ENCODE measurements at regions not wholly inside any gene's neighbourhood (a gene's known extent, or its start where the extent isn't known, plus 50 kb on each side); places are given as distances from the start of the nearest gene placed in this dataset.

DNA sequence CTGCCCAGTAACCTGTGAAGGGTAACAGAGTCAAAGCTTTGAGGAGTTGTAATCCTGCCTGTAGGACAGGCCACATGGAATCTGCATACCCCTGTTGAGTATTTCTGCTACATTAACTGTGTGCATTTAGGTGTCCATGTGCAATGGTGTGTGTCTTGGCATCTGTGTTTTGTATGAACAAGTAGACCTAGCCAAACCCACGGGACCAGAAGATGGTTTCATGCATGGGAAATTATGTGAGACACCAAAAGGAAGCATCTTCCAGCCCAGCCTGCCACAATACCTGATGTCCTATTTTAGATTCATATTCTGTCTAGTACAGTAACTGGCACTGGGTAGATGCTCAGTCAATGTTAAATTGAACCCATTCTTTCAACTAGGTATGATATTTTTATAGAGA is 70.8 kb upstream of the KCND3 start (continued):
- TF ChIP-seq, protein P1, sequence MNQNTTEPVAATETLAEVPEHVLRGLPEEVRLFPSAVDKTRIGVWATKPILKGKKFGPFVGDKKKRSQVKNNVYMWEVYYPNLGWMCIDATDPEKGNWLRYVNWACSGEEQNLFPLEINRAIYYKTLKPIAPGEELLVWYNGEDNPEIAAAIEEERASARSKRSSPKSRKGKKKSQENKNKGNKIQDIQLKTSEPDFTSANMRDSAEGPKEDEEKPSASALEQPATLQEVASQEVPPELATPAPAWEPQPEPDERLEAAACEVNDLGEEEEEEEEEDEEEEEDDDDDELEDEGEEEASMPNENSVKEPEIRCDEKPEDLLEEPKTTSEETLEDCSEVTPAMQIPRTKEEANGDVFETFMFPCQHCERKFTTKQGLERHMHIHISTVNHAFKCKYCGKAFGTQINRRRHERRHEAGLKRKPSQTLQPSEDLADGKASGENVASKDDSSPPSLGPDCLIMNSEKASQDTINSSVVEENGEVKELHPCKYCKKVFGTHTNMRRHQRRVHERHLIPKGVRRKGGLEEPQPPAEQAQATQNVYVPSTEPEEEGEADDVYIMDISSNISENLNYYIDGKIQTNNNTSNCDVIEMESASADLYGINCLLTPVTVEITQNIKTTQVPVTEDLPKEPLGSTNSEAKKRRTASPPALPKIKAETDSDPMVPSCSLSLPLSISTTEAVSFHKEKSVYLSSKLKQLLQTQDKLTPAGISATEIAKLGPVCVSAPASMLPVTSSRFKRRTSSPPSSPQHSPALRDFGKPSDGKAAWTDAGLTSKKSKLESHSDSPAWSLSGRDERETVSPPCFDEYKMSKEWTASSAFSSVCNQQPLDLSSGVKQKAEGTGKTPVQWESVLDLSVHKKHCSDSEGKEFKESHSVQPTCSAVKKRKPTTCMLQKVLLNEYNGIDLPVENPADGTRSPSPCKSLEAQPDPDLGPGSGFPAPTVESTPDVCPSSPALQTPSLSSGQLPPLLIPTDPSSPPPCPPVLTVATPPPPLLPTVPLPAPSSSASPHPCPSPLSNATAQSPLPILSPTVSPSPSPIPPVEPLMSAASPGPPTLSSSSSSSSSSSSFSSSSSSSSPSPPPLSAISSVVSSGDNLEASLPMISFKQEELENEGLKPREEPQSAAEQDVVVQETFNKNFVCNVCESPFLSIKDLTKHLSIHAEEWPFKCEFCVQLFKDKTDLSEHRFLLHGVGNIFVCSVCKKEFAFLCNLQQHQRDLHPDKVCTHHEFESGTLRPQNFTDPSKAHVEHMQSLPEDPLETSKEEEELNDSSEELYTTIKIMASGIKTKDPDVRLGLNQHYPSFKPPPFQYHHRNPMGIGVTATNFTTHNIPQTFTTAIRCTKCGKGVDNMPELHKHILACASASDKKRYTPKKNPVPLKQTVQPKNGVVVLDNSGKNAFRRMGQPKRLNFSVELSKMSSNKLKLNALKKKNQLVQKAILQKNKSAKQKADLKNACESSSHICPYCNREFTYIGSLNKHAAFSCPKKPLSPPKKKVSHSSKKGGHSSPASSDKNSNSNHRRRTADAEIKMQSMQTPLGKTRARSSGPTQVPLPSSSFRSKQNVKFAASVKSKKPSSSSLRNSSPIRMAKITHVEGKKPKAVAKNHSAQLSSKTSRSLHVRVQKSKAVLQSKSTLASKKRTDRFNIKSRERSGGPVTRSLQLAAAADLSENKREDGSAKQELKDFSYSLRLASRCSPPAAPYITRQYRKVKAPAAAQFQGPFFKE (tag by site-specific recombination; IDR thresholded peaks at IDR 0.05; ENCODE audit: borderline replicate concordance), result no peak
- no peak for TF ChIP-seq OVOL3 (tag by site-specific recombination; IDR thresholded peaks at IDR 0.05)
- no peak for TF ChIP-seq ZNF266 (tag by site-specific recombination; IDR thresholded peaks at IDR 0.05; ENCODE audit: low read depth)

DNA sequence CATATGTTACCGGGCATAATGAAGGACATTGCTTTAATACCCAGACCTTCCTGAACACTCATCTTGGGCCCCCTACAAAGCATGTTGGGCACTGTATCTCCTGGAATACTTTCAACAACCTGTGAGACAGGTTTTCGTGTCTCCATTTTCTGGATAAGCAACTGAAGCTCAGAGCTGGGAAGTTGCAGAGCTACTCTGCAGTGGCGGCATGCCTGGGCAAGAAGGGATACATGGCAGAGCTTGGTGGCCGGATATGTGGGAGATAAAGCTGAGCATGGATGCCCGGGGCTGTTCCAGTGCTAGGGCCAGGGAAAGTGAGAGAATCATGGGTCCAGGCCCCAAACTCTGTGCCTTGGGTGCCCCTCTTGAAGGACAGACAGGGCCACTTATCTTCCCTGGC is 71.6 kb upstream of the KCND3 start:
- POLR2A ChIA-PET, result no interaction called here
- no peak overlapping the region for H3K27ac ChIP-seq (ENCODE audit: extremely low read depth, low read depth, low read length)
- CTCF ChIA-PET, result no interaction called here
- H3K36me3 ChIP-seq (ENCODE audit: control insufficient read depth in 2 of 2, insufficient read depth in 1 of 2, low read length in 2 of 2), result no peaks in the 10 kb centered on the region
- no peak overlapping the region for H3K4me3 ChIP-seq (ENCODE audit: low read depth, low read length)
- no peaks in the 10 kb centered on the region for H3K4me1 ChIP-seq (ENCODE audit: control insufficient read depth, insufficient read depth, low read length)
- H3K9me3 ChIP-seq (ENCODE audit: control insufficient read depth, insufficient read depth, low read depth, low read length), result no peaks in the 10 kb centered on the region
- TF ChIP-seq IKZF3 (tag by site-specific recombination; IDR thresholded peaks at IDR 0.05) (no peak), TCF7L2 (IDR thresholded peaks at IDR 0.05; ENCODE audit: borderline replicate concordance, low read depth, low read length) (no peak), SALL2 (tag by site-specific recombination; IDR thresholded peaks at IDR 0.05; ENCODE audit: borderline replicate concordance) (no peak), ZNF623 (tag by site-specific recombination; IDR thresholded peaks at IDR 0.05) (no peak), ZNF266 (tag by site-specific recombination; IDR thresholded peaks at IDR 0.05; ENCODE audit: low read depth) (no peak), ZNF701 (tag by site-specific recombination; IDR thresholded peaks at IDR 0.05) (no peak), ZNF654 (tag by site-specific recombination; IDR thresholded peaks at IDR 0.05; ENCODE audit: low read depth) (no peak)
- TF ChIP-seq, protein P2, sequence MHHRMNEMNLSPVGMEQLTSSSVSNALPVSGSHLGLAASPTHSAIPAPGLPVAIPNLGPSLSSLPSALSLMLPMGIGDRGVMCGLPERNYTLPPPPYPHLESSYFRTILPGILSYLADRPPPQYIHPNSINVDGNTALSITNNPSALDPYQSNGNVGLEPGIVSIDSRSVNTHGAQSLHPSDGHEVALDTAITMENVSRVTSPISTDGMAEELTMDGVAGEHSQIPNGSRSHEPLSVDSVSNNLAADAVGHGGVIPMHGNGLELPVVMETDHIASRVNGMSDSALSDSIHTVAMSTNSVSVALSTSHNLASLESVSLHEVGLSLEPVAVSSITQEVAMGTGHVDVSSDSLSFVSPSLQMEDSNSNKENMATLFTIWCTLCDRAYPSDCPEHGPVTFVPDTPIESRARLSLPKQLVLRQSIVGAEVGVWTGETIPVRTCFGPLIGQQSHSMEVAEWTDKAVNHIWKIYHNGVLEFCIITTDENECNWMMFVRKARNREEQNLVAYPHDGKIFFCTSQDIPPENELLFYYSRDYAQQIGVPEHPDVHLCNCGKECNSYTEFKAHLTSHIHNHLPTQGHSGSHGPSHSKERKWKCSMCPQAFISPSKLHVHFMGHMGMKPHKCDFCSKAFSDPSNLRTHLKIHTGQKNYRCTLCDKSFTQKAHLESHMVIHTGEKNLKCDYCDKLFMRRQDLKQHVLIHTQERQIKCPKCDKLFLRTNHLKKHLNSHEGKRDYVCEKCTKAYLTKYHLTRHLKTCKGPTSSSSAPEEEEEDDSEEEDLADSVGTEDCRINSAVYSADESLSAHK (tag by site-specific recombination; IDR thresholded peaks at IDR 0.05), result no peak
- TF ChIP-seq, protein P3, sequence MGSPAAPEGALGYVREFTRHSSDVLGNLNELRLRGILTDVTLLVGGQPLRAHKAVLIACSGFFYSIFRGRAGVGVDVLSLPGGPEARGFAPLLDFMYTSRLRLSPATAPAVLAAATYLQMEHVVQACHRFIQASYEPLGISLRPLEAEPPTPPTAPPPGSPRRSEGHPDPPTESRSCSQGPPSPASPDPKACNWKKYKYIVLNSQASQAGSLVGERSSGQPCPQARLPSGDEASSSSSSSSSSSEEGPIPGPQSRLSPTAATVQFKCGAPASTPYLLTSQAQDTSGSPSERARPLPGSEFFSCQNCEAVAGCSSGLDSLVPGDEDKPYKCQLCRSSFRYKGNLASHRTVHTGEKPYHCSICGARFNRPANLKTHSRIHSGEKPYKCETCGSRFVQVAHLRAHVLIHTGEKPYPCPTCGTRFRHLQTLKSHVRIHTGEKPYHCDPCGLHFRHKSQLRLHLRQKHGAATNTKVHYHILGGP (tag by site-specific recombination; IDR thresholded peaks at IDR 0.05), result no peak
- TF ChIP-seq, protein P4, sequence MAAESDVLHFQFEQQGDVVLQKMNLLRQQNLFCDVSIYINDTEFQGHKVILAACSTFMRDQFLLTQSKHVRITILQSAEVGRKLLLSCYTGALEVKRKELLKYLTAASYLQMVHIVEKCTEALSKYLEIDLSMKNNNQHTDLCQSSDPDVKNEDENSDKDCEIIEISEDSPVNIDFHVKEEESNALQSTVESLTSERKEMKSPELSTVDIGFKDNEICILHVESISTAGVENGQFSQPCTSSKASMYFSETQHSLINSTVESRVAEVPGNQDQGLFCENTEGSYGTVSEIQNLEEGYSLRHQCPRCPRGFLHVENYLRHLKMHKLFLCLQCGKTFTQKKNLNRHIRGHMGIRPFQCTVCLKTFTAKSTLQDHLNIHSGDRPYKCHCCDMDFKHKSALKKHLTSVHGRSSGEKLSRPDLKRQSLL (tag by site-specific recombination; IDR thresholded peaks at IDR 0.05), result no peak
- TF ChIP-seq, protein P5, sequence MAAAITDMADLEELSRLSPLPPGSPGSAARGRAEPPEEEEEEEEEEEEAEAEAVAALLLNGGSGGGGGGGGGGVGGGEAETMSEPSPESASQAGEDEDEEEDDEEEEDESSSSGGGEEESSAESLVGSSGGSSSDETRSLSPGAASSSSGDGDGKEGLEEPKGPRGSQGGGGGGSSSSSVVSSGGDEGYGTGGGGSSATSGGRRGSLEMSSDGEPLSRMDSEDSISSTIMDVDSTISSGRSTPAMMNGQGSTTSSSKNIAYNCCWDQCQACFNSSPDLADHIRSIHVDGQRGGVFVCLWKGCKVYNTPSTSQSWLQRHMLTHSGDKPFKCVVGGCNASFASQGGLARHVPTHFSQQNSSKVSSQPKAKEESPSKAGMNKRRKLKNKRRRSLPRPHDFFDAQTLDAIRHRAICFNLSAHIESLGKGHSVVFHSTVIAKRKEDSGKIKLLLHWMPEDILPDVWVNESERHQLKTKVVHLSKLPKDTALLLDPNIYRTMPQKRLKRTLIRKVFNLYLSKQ (tag by site-specific recombination; IDR thresholded peaks at IDR 0.05; ENCODE audit: borderline replicate concordance), result no peak
- TF ChIP-seq, protein P6, sequence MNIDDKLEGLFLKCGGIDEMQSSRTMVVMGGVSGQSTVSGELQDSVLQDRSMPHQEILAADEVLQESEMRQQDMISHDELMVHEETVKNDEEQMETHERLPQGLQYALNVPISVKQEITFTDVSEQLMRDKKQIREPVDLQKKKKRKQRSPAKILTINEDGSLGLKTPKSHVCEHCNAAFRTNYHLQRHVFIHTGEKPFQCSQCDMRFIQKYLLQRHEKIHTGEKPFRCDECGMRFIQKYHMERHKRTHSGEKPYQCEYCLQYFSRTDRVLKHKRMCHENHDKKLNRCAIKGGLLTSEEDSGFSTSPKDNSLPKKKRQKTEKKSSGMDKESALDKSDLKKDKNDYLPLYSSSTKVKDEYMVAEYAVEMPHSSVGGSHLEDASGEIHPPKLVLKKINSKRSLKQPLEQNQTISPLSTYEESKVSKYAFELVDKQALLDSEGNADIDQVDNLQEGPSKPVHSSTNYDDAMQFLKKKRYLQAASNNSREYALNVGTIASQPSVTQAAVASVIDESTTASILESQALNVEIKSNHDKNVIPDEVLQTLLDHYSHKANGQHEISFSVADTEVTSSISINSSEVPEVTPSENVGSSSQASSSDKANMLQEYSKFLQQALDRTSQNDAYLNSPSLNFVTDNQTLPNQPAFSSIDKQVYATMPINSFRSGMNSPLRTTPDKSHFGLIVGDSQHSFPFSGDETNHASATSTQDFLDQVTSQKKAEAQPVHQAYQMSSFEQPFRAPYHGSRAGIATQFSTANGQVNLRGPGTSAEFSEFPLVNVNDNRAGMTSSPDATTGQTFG (tag by site-specific recombination; IDR thresholded peaks at IDR 0.05; ENCODE audit: borderline replicate concordance), result no peak
- TF ChIP-seq, protein P7, sequence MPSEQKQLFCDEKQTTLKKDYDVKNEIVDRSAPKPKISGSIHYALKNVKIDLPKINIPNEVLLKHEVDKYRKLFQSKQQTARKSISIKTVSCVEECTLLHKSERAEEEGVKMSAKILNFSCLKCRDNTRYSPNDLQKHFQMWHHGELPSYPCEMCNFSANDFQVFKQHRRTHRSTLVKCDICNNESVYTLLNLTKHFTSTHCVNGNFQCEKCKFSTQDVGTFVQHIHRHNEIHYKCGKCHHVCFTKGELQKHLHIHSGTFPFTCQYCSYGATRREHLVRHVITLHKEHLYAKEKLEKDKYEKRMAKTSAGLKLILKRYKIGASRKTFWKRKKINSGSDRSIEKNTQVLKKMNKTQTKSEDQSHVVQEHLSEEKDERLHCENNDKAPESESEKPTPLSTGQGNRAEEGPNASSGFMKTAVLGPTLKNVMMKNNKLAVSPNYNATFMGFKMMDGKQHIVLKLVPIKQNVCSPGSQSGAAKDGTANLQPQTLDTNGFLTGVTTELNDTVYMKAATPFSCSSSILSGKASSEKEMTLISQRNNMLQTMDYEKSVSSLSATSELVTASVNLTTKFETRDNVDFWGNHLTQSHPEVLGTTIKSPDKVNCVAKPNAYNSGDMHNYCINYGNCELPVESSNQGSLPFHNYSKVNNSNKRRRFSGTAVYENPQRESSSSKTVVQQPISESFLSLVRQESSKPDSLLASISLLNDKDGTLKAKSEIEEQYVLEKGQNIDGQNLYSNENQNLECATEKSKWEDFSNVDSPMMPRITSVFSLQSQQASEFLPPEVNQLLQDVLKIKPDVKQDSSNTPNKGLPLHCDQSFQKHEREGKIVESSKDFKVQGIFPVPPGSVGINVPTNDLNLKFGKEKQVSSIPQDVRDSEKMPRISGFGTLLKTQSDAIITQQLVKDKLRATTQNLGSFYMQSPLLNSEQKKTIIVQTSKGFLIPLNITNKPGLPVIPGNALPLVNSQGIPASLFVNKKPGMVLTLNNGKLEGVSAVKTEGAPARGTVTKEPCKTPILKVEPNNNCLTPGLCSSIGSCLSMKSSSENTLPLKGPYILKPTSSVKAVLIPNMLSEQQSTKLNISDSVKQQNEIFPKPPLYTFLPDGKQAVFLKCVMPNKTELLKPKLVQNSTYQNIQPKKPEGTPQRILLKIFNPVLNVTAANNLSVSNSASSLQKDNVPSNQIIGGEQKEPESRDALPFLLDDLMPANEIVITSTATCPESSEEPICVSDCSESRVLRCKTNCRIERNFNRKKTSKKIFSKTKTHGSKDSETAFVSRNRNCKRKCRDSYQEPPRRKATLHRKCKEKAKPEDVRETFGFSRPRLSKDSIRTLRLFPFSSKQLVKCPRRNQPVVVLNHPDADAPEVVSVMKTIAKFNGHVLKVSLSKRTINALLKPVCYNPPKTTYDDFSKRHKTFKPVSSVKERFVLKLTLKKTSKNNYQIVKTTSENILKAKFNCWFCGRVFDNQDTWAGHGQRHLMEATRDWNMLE (tag by site-specific recombination; conservative IDR thresholded peaks at IDR 0.05; ENCODE audit: low read depth), result no peak

Measured in HEK293 (cell line).